Kidney (tissue), 13 donors: ENCODE measurements at regions not wholly inside any gene's neighbourhood (a gene's known extent, or its start where the extent isn't known, plus 50 kb on each side); places are given as distances from the start of the nearest gene placed in this dataset.

Experiments used
- DNase-seq, 5 donors: peaks; one replicate each; pipeline ENCODE4 v3.0.0-alpha.2; 2013 to 2020
- FAIRE-seq: peaks from 2 replicates; lab custom pipeline; 2012; peaks lifted over from hg19 to GRCh38; lab: Jason Lieb, UNC
- H3K27ac ChIP-seq, 2 donors: one replicate each; pipeline ENCODE4 v1.7.0; 2013; ENCODE audit warnings: low read depth in 2 of 2, low read length in 2 of 2, inconsistent platforms in 1 of 2
- H3K27me3 ChIP-seq: one replicate; pipeline ENCODE4 v1.7.1; 2013; ENCODE audit warnings: low read length, inconsistent platforms; ENCODE audit not compliant: control insufficient read depth, insufficient read depth
- H3K36me3 ChIP-seq, 3 donors: one replicate each; pipeline versions ENCODE4 v1.7.0 to v1.7.1; 2013; ENCODE audit warnings: low read length in 3 of 3, control low read depth in 1 of 3, inconsistent platforms in 1 of 3; ENCODE audit not compliant: insufficient read depth in 3 of 3, control insufficient read depth in 2 of 3
- H3K4me1 ChIP-seq, 3 donors: one replicate each; pipeline versions ENCODE4 v1.7.0 to v1.7.1; 2013; ENCODE audit warnings: low read length in 3 of 3, inconsistent platforms in 1 of 3, low read depth in 1 of 3; ENCODE audit not compliant: control insufficient read depth in 2 of 3, insufficient read depth in 2 of 3
- H3K4me3 ChIP-seq, 3 donors: one replicate each; pipeline versions ENCODE4 v1.7.0 to v1.8.1; 2013; ENCODE audit warnings: low read length in 3 of 3, control low read depth in 1 of 3, inconsistent platforms in 1 of 3
- H3K9ac ChIP-seq, 3 donors: one replicate each; pipeline versions ENCODE4 v1.7.0 to v1.7.1; 2013; ENCODE audit warnings: low read length in 3 of 3, control low read depth in 1 of 3, inconsistent platforms in 1 of 3
- H3K9me3 ChIP-seq, 3 donors: one replicate each; pipeline versions ENCODE4 v1.7.0 to v1.7.1; 2013; ENCODE audit warnings: low read length in 3 of 3, control low read depth in 1 of 3, inconsistent platforms in 1 of 3; ENCODE audit not compliant: control insufficient read depth in 2 of 3, insufficient read depth in 1 of 3
- intact Hi-C: fragments of 100-400 bp; cut with DNase I; formaldehyde crosslinking; loops from one replicate; pipeline ENCODE4 v1.11.1; 2022
- TF ChIP-seq, protein P1 (sequence below): IDR thresholded peaks from 3 replicates; pipeline ENCODE4 v1.5.1; 2012; ENCODE audit warnings: mild to moderate bottlenecking, moderate library complexity, borderline replicate concordance; ENCODE audit not compliant: insufficient read depth; ENCODE audit errors: extremely low read depth
- donor health status: control.
- donor health status: control.
- donor health status: control.
- donor health status: control.
- donor health status: control.
- donor health status: DM: yes; HTN: yes; CAD: no.
- donor health status: Normal renal cell carcinoma (clear cell type).

DNA sequence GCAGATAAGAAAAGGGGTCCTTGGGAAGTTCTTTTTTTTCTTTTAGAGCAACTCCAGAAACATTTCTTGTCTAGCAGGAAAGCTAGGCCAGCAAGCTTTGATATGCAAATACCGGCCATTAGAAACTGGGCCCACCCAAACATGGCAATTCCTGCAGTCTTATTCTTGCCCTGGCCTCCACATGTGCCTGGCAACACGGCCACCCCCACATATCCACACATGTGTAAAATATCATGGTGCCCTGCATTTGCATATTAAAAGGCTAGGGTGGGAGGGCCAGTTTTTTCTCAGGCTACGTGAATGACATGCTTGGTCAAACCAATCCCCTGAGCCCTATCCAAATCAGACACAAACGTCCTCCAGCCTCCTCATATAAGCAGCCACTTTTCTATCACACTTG lies 171.7 kb upstream of the ZCCHC13 start:
- Histone ChIP-seq H3K4me3 (no peak overlapping the region), H3K27me3 (no peaks in the 10 kb centered on the region), H3K9me3 (no peaks in the 10 kb centered on the region), H3K4me1 (no peaks in the 10 kb centered on the region), H3K36me3 (no peaks in the 10 kb centered on the region), H3K27ac (no peak overlapping the region), H3K9ac (no peak overlapping the region)
- FAIRE-seq = no peak
- intact Hi-C loops = no loop called here
- DNase-seq = no peak
- TF ChIP-seq, protein P1, sequence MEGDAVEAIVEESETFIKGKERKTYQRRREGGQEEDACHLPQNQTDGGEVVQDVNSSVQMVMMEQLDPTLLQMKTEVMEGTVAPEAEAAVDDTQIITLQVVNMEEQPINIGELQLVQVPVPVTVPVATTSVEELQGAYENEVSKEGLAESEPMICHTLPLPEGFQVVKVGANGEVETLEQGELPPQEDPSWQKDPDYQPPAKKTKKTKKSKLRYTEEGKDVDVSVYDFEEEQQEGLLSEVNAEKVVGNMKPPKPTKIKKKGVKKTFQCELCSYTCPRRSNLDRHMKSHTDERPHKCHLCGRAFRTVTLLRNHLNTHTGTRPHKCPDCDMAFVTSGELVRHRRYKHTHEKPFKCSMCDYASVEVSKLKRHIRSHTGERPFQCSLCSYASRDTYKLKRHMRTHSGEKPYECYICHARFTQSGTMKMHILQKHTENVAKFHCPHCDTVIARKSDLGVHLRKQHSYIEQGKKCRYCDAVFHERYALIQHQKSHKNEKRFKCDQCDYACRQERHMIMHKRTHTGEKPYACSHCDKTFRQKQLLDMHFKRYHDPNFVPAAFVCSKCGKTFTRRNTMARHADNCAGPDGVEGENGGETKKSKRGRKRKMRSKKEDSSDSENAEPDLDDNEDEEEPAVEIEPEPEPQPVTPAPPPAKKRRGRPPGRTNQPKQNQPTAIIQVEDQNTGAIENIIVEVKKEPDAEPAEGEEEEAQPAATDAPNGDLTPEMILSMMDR = no peak

DNA sequence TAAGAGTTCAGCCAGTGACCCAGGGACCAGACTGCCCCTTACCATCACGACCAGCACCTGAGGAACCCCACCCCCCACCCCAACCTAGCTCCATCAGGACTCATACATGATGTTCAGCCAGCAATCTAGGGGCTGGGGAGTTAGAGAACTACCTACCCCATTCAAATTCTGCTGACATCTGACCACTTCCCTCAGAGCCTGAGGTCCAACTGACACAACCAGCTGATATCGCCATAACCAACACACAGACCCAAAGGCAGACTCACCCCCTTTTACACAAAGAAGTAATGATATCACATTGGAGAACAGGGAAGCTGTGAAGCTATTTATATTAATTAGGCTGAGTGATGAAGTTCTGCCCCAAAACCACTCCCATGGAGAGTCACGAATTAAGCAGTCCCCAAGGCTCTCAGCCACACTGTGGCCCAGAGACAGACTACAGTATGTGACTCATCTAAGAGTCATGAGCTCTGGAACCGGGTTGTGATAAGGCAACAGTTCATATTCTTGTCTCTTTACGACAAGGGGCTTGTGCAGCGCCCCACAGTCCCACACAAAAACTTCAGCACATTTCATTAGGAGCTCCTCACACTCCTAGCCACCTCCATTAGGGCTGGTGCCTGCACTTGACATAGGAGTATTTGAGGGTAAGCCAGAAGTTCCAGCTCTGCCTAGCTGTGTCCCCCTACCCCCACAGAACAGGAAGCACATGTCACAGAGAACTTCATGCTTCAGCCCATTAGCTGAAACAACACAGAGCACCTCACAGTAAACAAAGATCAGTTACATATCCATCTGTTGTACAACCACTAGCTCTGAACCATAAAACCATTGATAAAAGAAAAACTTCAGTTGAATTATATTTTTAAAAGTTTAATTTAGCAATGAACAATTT lies 184.7 kb upstream of the ZCCHC13 start:
- intact Hi-C loops = no loop called here
- no peaks in the 10 kb centered on the region for H3K4me1 ChIP-seq
- FAIRE-seq = no peak
- no peak overlapping the region for H3K27ac ChIP-seq
- H3K36me3 ChIP-seq = no peaks in the 10 kb centered on the region
- TF ChIP-seq, protein P1 = no peak
- H3K27me3 ChIP-seq = no peaks in the 10 kb centered on the region
- H3K9ac ChIP-seq = no peak overlapping the region
- DNase-seq = no peak
- peaks cover 0 to 2% (median 0%) of the 10 kb centered on the region in 3 donors for H3K9me3 ChIP-seq
- H3K4me3 ChIP-seq = no peak overlapping the region

DNA sequence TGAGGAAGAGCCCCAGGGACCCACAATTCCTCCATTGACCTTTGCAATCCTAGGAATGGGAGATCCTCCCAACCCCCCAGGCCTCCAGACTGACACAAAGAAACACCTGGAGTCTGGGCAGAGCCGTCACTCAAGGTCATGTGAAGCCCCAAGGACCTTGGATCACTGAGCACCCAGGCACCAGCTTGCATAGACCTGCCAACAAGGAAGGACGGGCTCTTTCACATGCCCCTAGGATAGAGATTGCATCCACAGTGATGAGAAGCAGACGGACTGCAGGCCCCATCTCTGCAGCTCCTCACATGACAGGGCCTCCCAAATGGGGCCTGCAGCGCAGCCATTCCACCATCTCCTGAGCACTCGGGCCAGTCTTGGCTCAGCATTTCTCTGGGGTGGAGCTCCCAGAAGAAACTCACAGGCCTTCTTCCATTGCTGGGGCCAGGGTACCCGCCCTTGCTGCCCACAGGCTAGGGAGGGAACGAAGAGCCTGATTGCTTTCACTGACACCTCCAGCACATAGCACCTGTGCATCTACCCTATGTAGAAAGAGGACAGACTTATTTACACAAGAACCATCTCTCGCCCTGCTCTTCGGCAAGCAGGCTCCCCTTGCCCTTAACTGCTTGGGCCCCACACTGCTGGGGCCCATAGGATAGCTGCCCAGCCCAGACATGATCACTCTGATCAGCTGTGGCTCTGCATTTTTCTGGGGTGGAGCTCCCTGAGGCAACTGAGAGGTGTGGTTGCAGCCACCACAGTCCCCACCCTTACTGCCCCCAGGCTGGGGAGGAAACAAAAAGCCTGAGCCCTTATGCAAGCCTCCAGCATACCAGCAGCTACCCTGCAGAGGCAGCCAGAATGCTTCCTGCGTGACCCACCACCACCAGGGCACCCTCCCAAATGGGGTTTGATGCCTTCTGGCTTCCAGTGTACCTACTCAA lies 185.7 kb upstream of the ZCCHC13 start:
- Histone ChIP-seq H3K27me3 (no peaks in the 10 kb centered on the region), H3K4me1 (no peaks in the 10 kb centered on the region), H3K36me3 (no peaks in the 10 kb centered on the region), H3K4me3 (no peak overlapping the region), H3K9ac (no peak overlapping the region), H3K9me3 (peaks cover 0 to 2% (median 0%) of the 10 kb centered on the region in 3 donors), H3K27ac (no peak overlapping the region)
- intact Hi-C loops = no loop called here
- no peak for DNase-seq
- no peak for FAIRE-seq
- TF ChIP-seq, protein P1 = no peak
